Panc1 (cell line): ENCODE measurements at regions not wholly inside any gene's neighbourhood (a gene's known extent, or its start where the extent isn't known, plus 50 kb on each side); places are given as distances from the start of the nearest gene placed in this dataset.

Experiments used
- POLR2AphosphoS5 ChIP-seq: IDR thresholded peaks from 2 replicates; pipeline ENCODE4 v1.6.1; 2012; ENCODE audit warnings: mild to moderate bottlenecking, low read depth, low read length, moderate library complexity
- SIN3A ChIP-seq: IDR thresholded peaks from 2 replicates; pipeline ENCODE4 v1.6.1; 2012; ENCODE audit warnings: low read depth, mild to moderate bottlenecking, low read length, moderate library complexity, borderline replicate concordance; ENCODE audit not compliant: insufficient read depth
- TF ChIP-seq, protein P1 (sequence below): fragments of 450-650 bp; IDR thresholded peaks from 2 replicates; pipeline ENCODE4 v1.5.1; 2017; ENCODE audit warnings: mild to moderate bottlenecking

GRCh38 chr13:110826861-110827672 lies 87.8 kb downstream of the ANKRD10 start:
- TF ChIP-seq, protein P1, sequence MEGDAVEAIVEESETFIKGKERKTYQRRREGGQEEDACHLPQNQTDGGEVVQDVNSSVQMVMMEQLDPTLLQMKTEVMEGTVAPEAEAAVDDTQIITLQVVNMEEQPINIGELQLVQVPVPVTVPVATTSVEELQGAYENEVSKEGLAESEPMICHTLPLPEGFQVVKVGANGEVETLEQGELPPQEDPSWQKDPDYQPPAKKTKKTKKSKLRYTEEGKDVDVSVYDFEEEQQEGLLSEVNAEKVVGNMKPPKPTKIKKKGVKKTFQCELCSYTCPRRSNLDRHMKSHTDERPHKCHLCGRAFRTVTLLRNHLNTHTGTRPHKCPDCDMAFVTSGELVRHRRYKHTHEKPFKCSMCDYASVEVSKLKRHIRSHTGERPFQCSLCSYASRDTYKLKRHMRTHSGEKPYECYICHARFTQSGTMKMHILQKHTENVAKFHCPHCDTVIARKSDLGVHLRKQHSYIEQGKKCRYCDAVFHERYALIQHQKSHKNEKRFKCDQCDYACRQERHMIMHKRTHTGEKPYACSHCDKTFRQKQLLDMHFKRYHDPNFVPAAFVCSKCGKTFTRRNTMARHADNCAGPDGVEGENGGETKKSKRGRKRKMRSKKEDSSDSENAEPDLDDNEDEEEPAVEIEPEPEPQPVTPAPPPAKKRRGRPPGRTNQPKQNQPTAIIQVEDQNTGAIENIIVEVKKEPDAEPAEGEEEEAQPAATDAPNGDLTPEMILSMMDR = no peak
- TF ChIP-seq SIN3A = no peak
- TF ChIP-seq POLR2AphosphoS5 = no peak
